ENCODE measurements at regions not wholly inside any gene's neighbourhood (a gene's known extent, or its start where the extent isn't known, plus 50 kb on each side); places are given as distances from the start of the nearest gene placed in this dataset.

DNA sequence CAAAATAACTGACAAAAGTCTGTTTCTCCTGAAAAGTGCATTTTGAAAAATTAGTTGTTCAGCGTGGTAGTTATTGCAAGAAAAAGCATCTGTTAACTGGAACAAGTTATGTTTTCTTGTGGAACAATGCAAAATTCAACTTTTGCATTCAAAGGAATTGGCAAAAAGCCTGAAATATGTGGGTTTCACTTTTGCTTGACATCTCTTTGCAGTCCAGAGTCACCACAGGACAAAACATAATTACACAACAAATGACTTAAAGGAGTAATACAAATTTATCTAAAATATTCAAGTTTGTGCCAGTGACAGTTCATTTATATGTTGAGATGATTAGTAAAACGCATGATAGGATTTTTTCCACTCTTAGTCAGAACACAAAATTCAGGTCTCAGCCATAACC, 96.3 kb upstream of the P2RY1 start:
- Histone ChIP-seq H3K36me3 (ENCODE audit: low read depth, missing control alignments) (no peaks in the 10 kb centered on the region), H3K4me1 (no peaks in the 10 kb centered on the region), H3K4me3 (no peak overlapping the region), H3K9me3 (no peaks in the 10 kb centered on the region), H3K27me3 (no peaks in the 10 kb centered on the region), H3K27ac (no peak overlapping the region)
- intact Hi-C loops (cut with DNase I; ENCODE audit: low total_unique reads) = no loop called here
- TF ChIP-seq, protein P1, sequence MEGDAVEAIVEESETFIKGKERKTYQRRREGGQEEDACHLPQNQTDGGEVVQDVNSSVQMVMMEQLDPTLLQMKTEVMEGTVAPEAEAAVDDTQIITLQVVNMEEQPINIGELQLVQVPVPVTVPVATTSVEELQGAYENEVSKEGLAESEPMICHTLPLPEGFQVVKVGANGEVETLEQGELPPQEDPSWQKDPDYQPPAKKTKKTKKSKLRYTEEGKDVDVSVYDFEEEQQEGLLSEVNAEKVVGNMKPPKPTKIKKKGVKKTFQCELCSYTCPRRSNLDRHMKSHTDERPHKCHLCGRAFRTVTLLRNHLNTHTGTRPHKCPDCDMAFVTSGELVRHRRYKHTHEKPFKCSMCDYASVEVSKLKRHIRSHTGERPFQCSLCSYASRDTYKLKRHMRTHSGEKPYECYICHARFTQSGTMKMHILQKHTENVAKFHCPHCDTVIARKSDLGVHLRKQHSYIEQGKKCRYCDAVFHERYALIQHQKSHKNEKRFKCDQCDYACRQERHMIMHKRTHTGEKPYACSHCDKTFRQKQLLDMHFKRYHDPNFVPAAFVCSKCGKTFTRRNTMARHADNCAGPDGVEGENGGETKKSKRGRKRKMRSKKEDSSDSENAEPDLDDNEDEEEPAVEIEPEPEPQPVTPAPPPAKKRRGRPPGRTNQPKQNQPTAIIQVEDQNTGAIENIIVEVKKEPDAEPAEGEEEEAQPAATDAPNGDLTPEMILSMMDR (IDR thresholded peaks at IDR 0.05) = no peak
- no peak for TF ChIP-seq POLR2A (IDR thresholded peaks at IDR 0.05)
- WGBS, 2 donors = 50 to 57% methylated on average over 2 of the region's 2 CpGs
- no peak for DNase-seq

DNA sequence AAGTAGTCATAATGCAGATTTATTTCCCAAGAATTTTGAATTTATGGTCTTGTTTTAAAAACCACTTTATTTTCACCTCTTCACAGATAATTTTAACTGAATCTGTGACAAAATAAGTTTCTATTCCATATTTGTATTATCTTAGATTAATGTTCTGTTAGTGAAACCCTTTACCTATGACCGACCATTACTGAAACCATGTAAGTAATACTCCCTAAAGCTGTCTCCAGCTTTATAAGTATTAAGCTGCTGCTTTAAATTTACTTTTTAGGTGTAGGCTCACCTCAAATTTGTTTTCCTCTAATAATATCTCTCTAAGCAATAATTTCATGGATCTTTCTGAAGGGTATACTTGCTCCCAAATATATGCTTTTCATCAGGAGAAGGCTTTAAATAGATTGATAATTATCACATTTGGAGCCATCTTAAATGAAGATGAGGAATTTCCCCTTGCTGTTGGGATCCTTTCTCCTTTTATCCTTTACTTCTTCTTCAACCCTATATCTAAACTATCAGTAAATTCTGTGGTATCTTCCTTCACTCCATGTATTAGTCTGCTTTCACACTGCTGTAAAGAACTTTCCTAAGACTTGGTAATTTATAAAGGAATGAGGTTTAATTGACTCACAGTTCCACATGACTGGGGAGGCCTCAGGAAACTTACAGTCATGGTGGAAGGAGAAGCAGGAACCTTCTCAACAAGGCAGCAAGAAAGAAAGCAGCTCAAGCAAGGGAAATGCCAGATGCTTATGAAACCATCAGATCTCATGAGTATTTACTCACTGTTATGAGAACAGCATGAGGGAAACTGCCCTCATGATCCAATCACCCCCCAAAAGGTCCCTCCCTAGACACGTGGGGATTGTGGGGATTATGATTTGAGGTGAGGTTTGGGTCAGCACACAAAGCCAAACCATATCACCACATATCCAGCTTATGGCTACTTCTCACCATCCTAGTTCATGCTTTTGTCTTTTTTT, 92.3 kb upstream of the P2RY1 start:
- TF ChIP-seq, protein P1 (IDR thresholded peaks at IDR 0.05) = no peak
- TF ChIP-seq POLR2A (IDR thresholded peaks at IDR 0.05) = no peak
- WGBS, 2 donors = 73 to 83% methylated on average over 2 of the region's 2 CpGs
- Histone ChIP-seq H3K27me3 (no peaks in the 10 kb centered on the region), H3K27ac (no peak overlapping the region), H3K4me1 (no peaks in the 10 kb centered on the region), H3K9me3 (no peaks in the 10 kb centered on the region), H3K4me3 (no peak overlapping the region), H3K36me3 (ENCODE audit: low read depth, missing control alignments) (no peaks in the 10 kb centered on the region)
- DNase-seq = no peak
- intact Hi-C loops (cut with DNase I; ENCODE audit: low total_unique reads) = no loop called here

DNA sequence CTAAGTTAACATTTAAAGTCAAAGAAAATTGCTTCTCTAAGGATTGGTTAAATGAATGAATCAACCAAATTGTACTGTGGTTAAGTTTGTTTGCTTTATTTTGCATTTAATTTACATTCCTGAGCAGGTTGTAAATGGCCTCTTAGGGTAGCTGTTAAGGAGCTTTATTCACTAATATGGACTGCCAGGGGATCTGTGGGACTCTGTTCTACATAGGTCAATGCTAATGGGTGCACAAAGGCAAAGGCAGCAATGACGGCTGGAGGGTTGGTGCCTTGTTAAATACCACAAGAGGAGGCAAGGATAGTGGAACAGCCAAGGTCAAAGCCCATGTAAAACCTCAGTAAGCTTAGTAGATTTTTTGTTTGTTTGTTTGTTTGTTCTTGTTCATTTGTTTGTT, 89.3 kb upstream of the P2RY1 start:
- intact Hi-C loops (cut with DNase I; ENCODE audit: low total_unique reads) = no loop called here
- H3K27ac ChIP-seq = no peak overlapping the region
- H3K4me1 ChIP-seq = no peaks in the 10 kb centered on the region
- DNase-seq = no peak
- H3K9me3 ChIP-seq = no peaks in the 10 kb centered on the region
- WGBS, 2 donors = 72 to 83% methylated on average over 1 of the region's 1 CpG
- no peak overlapping the region for H3K4me3 ChIP-seq
- H3K36me3 ChIP-seq (ENCODE audit: low read depth, missing control alignments) = no peaks in the 10 kb centered on the region
- TF ChIP-seq POLR2A (IDR thresholded peaks at IDR 0.05) = no peak
- TF ChIP-seq, protein P1 (IDR thresholded peaks at IDR 0.05) = no peak
- no peaks in the 10 kb centered on the region for H3K27me3 ChIP-seq

DNA sequence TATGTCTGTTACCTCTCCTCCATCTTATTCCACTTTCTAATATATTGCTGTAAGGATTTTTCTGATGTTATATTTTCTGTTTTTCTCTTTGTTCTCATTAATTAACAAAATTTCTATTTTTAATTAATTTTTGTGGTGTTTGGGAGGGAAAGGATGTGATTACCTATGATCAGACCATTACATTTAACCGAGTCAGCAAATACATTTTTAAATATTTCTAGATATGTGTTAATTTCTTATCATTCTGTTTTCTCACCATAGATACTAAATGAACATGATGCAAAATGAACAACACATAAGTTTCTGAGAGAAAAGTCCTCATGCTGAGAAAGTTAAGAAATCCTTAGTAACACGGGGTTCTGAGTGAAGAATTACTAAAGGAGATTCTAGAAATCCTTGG, 80.6 kb upstream of the P2RY1 start:
- no peaks in the 10 kb centered on the region for H3K9me3 ChIP-seq
- no peaks in the 10 kb centered on the region for H3K27me3 ChIP-seq
- no peak overlapping the region for H3K4me3 ChIP-seq
- 88 to 90% methylated on average over 2 of the region's 2 CpGs for WGBS, 2 donors
- no peaks in the 10 kb centered on the region for H3K36me3 ChIP-seq (ENCODE audit: low read depth, missing control alignments)
- DNase-seq = no peak
- no peaks in the 10 kb centered on the region for H3K4me1 ChIP-seq
- TF ChIP-seq POLR2A (IDR thresholded peaks at IDR 0.05) = no peak
- TF ChIP-seq, protein P1 (IDR thresholded peaks at IDR 0.05) = no peak
- H3K27ac ChIP-seq = no peak overlapping the region
- intact Hi-C loops (cut with DNase I; ENCODE audit: low total_unique reads) = no loop called here

DNA sequence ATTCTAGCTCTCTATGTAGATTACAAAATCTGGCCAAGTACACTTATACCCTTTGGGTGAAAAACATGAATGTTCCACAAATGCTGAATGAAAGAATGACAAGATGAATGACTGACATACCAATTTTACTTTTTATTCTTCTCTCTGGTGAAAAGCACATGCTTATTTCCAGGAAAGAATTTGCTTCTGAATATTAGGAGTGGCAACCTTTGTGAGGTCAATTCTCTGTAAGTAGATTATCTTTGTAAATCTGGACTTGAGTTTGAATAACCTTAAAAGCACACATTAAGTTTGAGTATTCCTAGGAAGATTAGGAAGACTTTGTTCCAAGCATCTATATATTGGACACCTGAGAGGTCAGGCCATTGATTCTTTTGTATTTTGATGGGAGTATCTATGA, 78.1 kb upstream of the P2RY1 start:
- no peak for DNase-seq
- Histone ChIP-seq H3K9me3 (no peaks in the 10 kb centered on the region), H3K4me3 (no peak overlapping the region), H3K4me1 (no peaks in the 10 kb centered on the region), H3K27me3 (no peaks in the 10 kb centered on the region), H3K27ac (no peak overlapping the region), H3K36me3 (ENCODE audit: low read depth, missing control alignments) (no peaks in the 10 kb centered on the region)
- intact Hi-C loops (cut with DNase I; ENCODE audit: low total_unique reads) = no loop called here
- TF ChIP-seq, protein P1 (IDR thresholded peaks at IDR 0.05) = no peak
- TF ChIP-seq POLR2A (IDR thresholded peaks at IDR 0.05) = no peak

Measured in testis (tissue), 2 donors.